Erythroblast (primary cell): ENCODE measurements at regions not wholly inside any gene's neighbourhood (a gene's known extent, or its start where the extent isn't known, plus 50 kb on each side); places are given as distances from the start of the nearest gene placed in this dataset.

Source experiments
- GATA1 ChIP-seq: IDR thresholded peaks from 2 replicates; pipeline ENCODE4 v1.6.1; 2011; ENCODE audit warnings: low read depth, mild to moderate bottlenecking, control low read depth, low read length, moderate library complexity
- POLR2A ChIP-seq: IDR thresholded peaks from 2 replicates; pipeline ENCODE4 v1.6.1; 2011; ENCODE audit warnings: mild to moderate bottlenecking, low read length

DNA sequence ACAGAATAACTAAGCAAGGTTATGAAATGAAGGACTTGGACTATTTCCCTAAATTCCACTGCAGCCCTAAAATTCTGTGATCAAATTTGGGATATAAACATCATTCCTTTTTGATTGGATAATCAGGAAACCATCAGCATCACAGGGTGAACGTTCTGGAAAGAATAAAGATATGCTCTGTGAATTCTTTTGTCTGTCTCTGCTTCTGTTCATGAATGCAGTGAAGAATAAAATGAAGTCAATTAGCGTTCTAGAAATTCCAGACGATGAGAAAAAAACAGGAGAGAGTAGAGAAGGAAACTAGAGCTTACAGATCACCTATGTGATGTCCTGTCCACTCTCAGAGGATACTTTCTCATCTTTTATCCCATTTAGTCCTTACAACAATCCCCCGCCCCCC lies 295.1 kb upstream of the SOX9 start:
- TF ChIP-seq POLR2A (no peak), GATA1 (no peak)
